ENCODE measurements at regions not wholly inside any gene's neighbourhood (a gene's known extent, or its start where the extent isn't known, plus 50 kb on each side); places are given as distances from the start of the nearest gene placed in this dataset.
A peak's percentile ranks its signal among the peaks of the same experiment; 100 is the strongest.
"Not testable (repeated sequence)": the region's sequence is repeated elsewhere in the genome, so short reads cannot be mapped to it uniquely, and the experiment has no call there.

DNA sequence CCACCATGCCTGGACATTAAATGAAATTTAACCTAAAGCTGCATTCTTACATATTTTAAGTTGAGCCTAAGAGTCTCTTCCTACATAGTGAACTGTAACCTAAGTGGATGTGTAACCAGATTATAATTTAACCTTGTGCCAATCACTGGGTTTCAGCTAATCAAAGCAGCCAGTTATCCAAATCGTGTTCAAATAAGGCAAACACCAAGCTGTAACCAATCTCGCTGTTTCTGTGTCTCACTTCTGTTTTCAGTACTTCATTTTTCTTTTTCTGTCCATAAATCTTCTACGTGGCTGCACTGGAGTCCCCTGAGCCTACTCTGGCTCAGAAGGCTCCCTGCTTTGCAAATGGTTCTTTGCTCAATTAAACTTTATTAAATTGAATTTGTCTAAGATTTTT lies 186.1 kb upstream of the CNTN6 start:
- Histone ChIP-seq H4K20me1 (ENCODE audit: insufficient read depth, poor library complexity, severe bottlenecking) (no peaks in the 10 kb centered on the region), H3K4me1 (ENCODE audit: insufficient read depth) (no peaks in the 10 kb centered on the region), H3K9me2 (replicated peaks; ENCODE audit: insufficient read depth) (no peaks in the 10 kb centered on the region), H3K36me3 (replicated peaks; ENCODE audit: insufficient read depth, low read depth) (no peaks in the 10 kb centered on the region), H3K27ac (no peak overlapping the region), H2AFZ (no peak overlapping the region), H3K4me2 (no peak overlapping the region), H3K27me3 (no peaks in the 10 kb centered on the region), H3K79me2 (no peaks in the 10 kb centered on the region), H3K4me3 (no peak overlapping the region), H3K9me3 (ENCODE audit: low read depth) (no peaks in the 10 kb centered on the region)
- TF ChIP-seq EZH2phosphoT487 (IDR thresholded peaks at IDR 0.05; ENCODE audit: low read depth, severe bottlenecking, unreplicated experiment) (no peak), CTCF (IDR thresholded peaks at IDR 0.05; ENCODE audit: poor library complexity) (no peak), EZH2 (IDR thresholded peaks at IDR 0.05; ENCODE audit: borderline replicate concordance) (no peak)
- WGBS (ENCODE audit: low lambda C conversion rate, missing lambda C conversion rate) = 76% methylated on average over 3 of the region's 3 CpGs
- DNase-seq (ENCODE audit: low spot score) = no peak

DNA sequence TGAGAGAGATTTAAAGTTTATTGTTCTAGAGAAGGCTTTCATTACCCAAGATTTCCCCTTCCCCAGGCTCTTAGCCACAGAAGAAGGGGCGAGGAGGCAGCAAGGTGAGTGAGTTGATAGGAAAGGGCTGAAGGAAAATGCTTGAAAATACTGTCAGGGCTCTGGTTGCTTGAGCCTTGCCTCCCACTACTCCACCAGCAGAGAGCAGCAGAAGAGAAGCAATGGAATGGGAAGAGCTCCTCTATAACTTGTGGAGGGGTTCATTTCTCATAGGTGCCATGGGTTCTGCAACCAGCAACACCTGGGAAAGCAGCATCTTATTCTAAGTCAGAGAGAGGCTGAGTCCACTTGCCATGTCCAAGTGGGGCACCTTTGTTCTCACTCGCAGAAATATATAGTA lies 184.0 kb upstream of the CNTN6 start:
- Histone ChIP-seq H2AFZ (no peak overlapping the region), H3K4me1 (ENCODE audit: insufficient read depth) (no peaks in the 10 kb centered on the region), H4K20me1 (ENCODE audit: insufficient read depth, poor library complexity, severe bottlenecking) (no peaks in the 10 kb centered on the region), H3K9me3 (ENCODE audit: low read depth) (no peaks in the 10 kb centered on the region), H3K36me3 (replicated peaks; ENCODE audit: insufficient read depth, low read depth) (no peaks in the 10 kb centered on the region), H3K79me2 (no peaks in the 10 kb centered on the region), H3K27me3 (no peaks in the 10 kb centered on the region), H3K4me2 (no peak overlapping the region), H3K9me2 (replicated peaks; ENCODE audit: insufficient read depth) (no peaks in the 10 kb centered on the region), H3K4me3 (no peak overlapping the region), H3K27ac (no peak overlapping the region)
- peak; percentile 17 for DNase-seq (ENCODE audit: low spot score)
- 69% methylated on average over 2 of the region's 2 CpGs for WGBS (ENCODE audit: low lambda C conversion rate, missing lambda C conversion rate)
- TF ChIP-seq EZH2phosphoT487 (IDR thresholded peaks at IDR 0.05; ENCODE audit: low read depth, severe bottlenecking, unreplicated experiment) = no peak
- TF ChIP-seq EZH2 (IDR thresholded peaks at IDR 0.05; ENCODE audit: borderline replicate concordance) = no peak
- TF ChIP-seq CTCF (IDR thresholded peaks at IDR 0.05; ENCODE audit: poor library complexity) = peak; percentile 41

DNA sequence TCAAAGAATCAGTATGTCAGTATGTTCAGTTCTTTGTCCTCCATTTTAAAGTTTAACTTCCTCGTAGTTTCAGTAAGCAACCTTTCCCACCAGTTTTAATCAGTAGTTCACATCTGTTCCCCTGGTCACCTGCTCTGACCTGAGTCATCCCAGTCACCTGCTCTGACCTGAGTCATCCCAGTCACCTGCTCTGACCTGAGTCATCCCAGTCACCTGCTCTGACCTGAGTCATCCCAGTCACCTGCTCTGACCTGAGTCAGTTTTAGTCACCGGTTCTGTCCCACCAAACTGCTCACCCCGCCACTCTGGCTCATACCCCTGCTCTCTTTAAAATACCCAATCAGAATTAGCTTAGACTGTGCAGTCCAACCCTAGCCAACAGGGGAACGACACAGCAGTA lies 180.1 kb upstream of the CNTN6 start:
- not testable (repeated sequence) for DNase-seq (ENCODE audit: low spot score); H3K79me2 ChIP-seq; H3K4me3 ChIP-seq; H3K9me2 ChIP-seq (replicated peaks; ENCODE audit: insufficient read depth); H4K20me1 ChIP-seq (ENCODE audit: insufficient read depth, poor library complexity, severe bottlenecking); H3K4me2 ChIP-seq; H3K36me3 ChIP-seq (replicated peaks; ENCODE audit: insufficient read depth, low read depth); H2AFZ ChIP-seq; H3K27me3 ChIP-seq; H3K9me3 ChIP-seq (ENCODE audit: low read depth); H3K4me1 ChIP-seq (ENCODE audit: insufficient read depth)
- WGBS (ENCODE audit: low lambda C conversion rate, missing lambda C conversion rate) = 75% methylated on average over 4 of the region's 4 CpGs
- peak overlapping the region; percentile 51 for H3K27ac ChIP-seq

DNA sequence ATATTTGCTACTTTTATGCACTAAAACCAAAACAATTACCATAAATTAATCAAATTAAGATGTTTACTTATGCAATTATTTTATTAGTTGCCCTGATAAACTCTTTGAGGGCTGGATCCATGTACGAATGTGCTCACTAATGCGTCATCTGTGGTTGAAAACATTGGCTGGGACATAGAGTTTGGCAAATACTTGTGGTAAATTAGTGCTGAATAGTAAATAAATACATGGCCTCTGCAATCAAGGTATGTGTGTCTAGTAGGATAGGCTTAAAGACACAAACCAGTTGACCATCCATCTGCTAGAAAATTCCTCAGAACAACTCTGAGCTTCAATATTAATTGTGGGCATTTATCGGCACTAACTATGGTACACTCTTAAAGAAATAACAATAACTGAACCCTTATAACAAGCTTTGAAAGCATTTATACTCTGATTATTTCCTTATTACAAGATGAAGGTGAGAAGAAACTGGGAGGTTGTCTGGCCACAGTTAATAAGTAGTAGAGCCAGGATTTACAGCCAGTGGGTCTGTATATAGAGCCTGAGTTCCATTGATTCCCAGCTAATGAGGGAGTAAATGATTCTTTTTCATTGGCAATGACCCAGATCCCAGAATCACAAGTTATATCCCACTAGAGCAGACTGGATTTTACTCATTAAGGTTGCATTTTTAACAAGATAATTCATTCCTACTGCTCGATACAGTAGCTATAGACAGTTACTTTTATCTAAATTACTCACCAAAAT lies 169.5 kb upstream of the CNTN6 start:
- no peaks in the 10 kb centered on the region for H3K79me2 ChIP-seq
- 89% methylated on average over 4 of the region's 4 CpGs for WGBS (ENCODE audit: low lambda C conversion rate, missing lambda C conversion rate)
- TF ChIP-seq EZH2 (IDR thresholded peaks at IDR 0.05; ENCODE audit: borderline replicate concordance) (no peak), EZH2phosphoT487 (IDR thresholded peaks at IDR 0.05; ENCODE audit: low read depth, severe bottlenecking, unreplicated experiment) (no peak), CTCF (IDR thresholded peaks at IDR 0.05; ENCODE audit: poor library complexity) (no peak)
- no peak overlapping the region for H3K4me3 ChIP-seq
- H3K4me2 ChIP-seq = no peak overlapping the region
- no peaks in the 10 kb centered on the region for H3K9me3 ChIP-seq (ENCODE audit: low read depth)
- H3K4me1 ChIP-seq (ENCODE audit: insufficient read depth) = no peaks in the 10 kb centered on the region
- no peak for DNase-seq (ENCODE audit: low spot score)
- H4K20me1 ChIP-seq (ENCODE audit: insufficient read depth, poor library complexity, severe bottlenecking) = no peaks in the 10 kb centered on the region
- H3K27ac ChIP-seq = no peak overlapping the region
- no peaks in the 10 kb centered on the region for H3K27me3 ChIP-seq
- no peak overlapping the region for H2AFZ ChIP-seq
- H3K36me3 ChIP-seq (replicated peaks; ENCODE audit: insufficient read depth, low read depth) = no peaks in the 10 kb centered on the region
- H3K9me2 ChIP-seq (replicated peaks; ENCODE audit: insufficient read depth) = no peaks in the 10 kb centered on the region
